PC-3 (cell line): ENCODE measurements at regions not wholly inside any gene's neighbourhood (a gene's known extent, or its start where the extent isn't known, plus 50 kb on each side); places are given as distances from the start of the nearest gene placed in this dataset.
"Not testable (repeated sequence)": the region's sequence is repeated elsewhere in the genome, so short reads cannot be mapped to it uniquely, and the experiment has no call there.

ENCODE experiments used
- ATAC-seq: fragments of 200-7000 bp; cut with Tn5 transposase; 2 replicates; pipeline ENCODE4 v1.9.1; 2020; ENCODE audit warnings: mild to moderate bottlenecking, moderate library complexity
- BruUV-seq: library from RNA; stranded (reverse); fragments of 400-500 nt; replicated peaks from 2 replicates; lab custom pipeline; 2021; lab: Mats Ljungman, UMichigan
- CTCF ChIA-PET: fragments of 300-600 bp; sonication (Branson Sonifier 250); formaldehyde crosslinking; loops from one replicate; lab custom pipeline; 2022; ENCODE audit warnings: antibody characterized with exemption; lab: Charles Lee
- POLR2A ChIA-PET: fragments of 300-600 bp; sonication (Branson Sonifier 250); formaldehyde crosslinking; loops from one replicate; lab custom pipeline; 2022; ENCODE audit warnings: antibody characterized with exemption; ENCODE audit not compliant: unreplicated experiment; lab: Charles Lee
- DNase-seq: peaks from one replicate; pipeline ENCODE4 v3.0.0-alpha.2; 2015
- H2AFZ ChIP-seq: fragments of 300-600 bp; sonication (generic); 2 replicates; pipeline ENCODE4 v1.6.0; 2016; ENCODE audit warnings: antibody characterized with exemption, low read length
- H3F3A ChIP-seq: fragments of 300-600 bp; sonication (generic); one replicate; pipeline ENCODE4 v1.6.0; 2017; ENCODE audit warnings: antibody characterized with exemption, low read length, control low read depth, mild to moderate bottlenecking; ENCODE audit not compliant: unreplicated experiment
- H3K27ac ChIP-seq: fragments of 300-600 bp; sonication (generic); 2 replicates; pipeline ENCODE4 v1.5.1; 2016; ENCODE audit warnings: mild to moderate bottlenecking, low read length
- H3K27me3 ChIP-seq: fragments of 300-600 bp; sonication (generic); 2 replicates; pipeline ENCODE4 v1.6.1; 2016; ENCODE audit warnings: low read length, mixed read lengths
- H3K36me3 ChIP-seq: fragments of 300-600 bp; sonication (generic); 2 replicates; pipeline ENCODE4 v1.6.1; 2016; ENCODE audit warnings: low read depth, mixed run types, low read length, mixed read lengths
- H3K4me1 ChIP-seq: fragments of 300-600 bp; sonication (generic); 2 replicates; pipeline ENCODE4 v1.5.1; 2016; ENCODE audit warnings: low read length; ENCODE audit not compliant: insufficient read depth
- H3K4me2 ChIP-seq: fragments of 300-600 bp; sonication (generic); 2 replicates; pipeline ENCODE4 v1.6.0; 2016; ENCODE audit warnings: low read length
- H3K4me3 ChIP-seq: fragments of 300-600 bp; sonication (generic); 2 replicates; pipeline ENCODE4 v1.5.1; 2016; ENCODE audit warnings: mild to moderate bottlenecking, low read length, mixed read lengths
- H3K79me2 ChIP-seq: fragments of 300-600 bp; sonication (generic); 2 replicates; pipeline ENCODE4 v1.6.1; 2017; ENCODE audit warnings: low read length, mixed read lengths
- H3K9ac ChIP-seq: fragments of 300-600 bp; sonication (generic); 2 replicates; pipeline ENCODE4 v1.6.0; 2016; ENCODE audit warnings: mild to moderate bottlenecking, low read length
- H3K9me2 ChIP-seq: fragments of 300-600 bp; sonication (generic); replicated peaks from 2 replicates; pipeline ENCODE4 v1.6.1; 2016; ENCODE audit warnings: mixed run types, low read length, mixed read lengths
- H3K9me3 ChIP-seq: fragments of 300-600 bp; sonication (generic); 2 replicates; pipeline ENCODE4 v1.6.1; 2016; ENCODE audit warnings: low read length, mixed read lengths
- H4K20me1 ChIP-seq: fragments of 300-600 bp; sonication (generic); 2 replicates; pipeline ENCODE4 v1.6.1; 2016; ENCODE audit warnings: low read length, mixed read lengths
- EZH2 ChIP-seq: fragments of 300-600 bp; sonication (generic); IDR thresholded peaks from one replicate; pipeline ENCODE4 v1.6.1; 2017; ENCODE audit warnings: antibody characterized with exemption, mild to moderate bottlenecking, low read length; ENCODE audit not compliant: unreplicated experiment
- EZH2phosphoT487 ChIP-seq: fragments of 300-600 bp; sonication (generic); IDR thresholded peaks from 2 replicates; pipeline ENCODE4 v1.6.1; 2018; ENCODE audit warnings: mild to moderate bottlenecking, antibody characterized with exemption, low read length, borderline replicate concordance
- intact Hi-C: fragments of 100-400 bp; cut with micrococcal nuclease; formaldehyde crosslinking; loops from 2 replicates; pipeline ENCODE4 v1.9.0; 2023
- TF ChIP-seq, protein P1 (sequence below): fragments of 300-600 bp; sonication (generic); conservative IDR thresholded peaks from 2 replicates; pipeline ENCODE4 v1.5.1; 2017; ENCODE audit warnings: antibody characterized with exemption, low read depth, mild to moderate bottlenecking, low read length

DNA sequence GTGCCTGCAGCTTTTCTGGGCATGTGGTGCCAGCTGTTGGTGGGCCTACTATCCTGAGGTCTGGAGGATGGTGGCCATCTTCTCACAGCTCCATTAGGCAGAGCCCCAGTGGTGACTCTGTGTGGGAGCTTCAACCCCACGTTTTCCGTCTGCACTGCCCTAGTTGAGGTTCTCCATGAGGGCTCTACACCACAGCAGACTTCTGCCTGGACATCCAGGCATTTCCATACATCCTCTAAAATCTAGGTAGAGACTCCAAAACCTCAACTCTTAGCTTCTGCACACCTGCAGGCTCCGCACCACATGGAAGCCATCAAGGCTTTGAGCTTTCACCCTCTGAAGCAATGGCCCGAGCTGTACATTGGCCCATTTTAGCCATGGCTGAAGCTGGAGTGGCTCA is 153.3 kb upstream of the PGRMC2 start:
- intact Hi-C loops, result no loop called here
- Histone ChIP-seq H4K20me1 (no peaks in the 10 kb centered on the region), H3K36me3 (no peaks in the 10 kb centered on the region), H3K4me3 (no peak overlapping the region), H3F3A (no peaks in the 10 kb centered on the region), H2AFZ (no peak overlapping the region), H3K9me2 (no peaks in the 10 kb centered on the region), H3K9me3 (no peaks in the 10 kb centered on the region), H3K4me2 (no peak overlapping the region), H3K27me3 (no peaks in the 10 kb centered on the region), H3K79me2 (no peaks in the 10 kb centered on the region), H3K27ac (no peak overlapping the region), H3K9ac (no peak overlapping the region), H3K4me1 (peaks cover 13% of the 10 kb centered on the region)
- ChIA-PET CTCF (interaction anchor here (0.7 kb wide), 1 partner anchor 216 kb away, joined by 6 read pairs; no protein-coding TSS in a partner anchor), POLR2A (no interaction called here)
- ATAC-seq, result no peak
- TF ChIP-seq EZH2phosphoT487 (no peak), EZH2 (no peak)
- TF ChIP-seq, protein P1, sequence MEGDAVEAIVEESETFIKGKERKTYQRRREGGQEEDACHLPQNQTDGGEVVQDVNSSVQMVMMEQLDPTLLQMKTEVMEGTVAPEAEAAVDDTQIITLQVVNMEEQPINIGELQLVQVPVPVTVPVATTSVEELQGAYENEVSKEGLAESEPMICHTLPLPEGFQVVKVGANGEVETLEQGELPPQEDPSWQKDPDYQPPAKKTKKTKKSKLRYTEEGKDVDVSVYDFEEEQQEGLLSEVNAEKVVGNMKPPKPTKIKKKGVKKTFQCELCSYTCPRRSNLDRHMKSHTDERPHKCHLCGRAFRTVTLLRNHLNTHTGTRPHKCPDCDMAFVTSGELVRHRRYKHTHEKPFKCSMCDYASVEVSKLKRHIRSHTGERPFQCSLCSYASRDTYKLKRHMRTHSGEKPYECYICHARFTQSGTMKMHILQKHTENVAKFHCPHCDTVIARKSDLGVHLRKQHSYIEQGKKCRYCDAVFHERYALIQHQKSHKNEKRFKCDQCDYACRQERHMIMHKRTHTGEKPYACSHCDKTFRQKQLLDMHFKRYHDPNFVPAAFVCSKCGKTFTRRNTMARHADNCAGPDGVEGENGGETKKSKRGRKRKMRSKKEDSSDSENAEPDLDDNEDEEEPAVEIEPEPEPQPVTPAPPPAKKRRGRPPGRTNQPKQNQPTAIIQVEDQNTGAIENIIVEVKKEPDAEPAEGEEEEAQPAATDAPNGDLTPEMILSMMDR, result no peak
- no peak for DNase-seq
- no TSS peak for BruUV-seq

DNA sequence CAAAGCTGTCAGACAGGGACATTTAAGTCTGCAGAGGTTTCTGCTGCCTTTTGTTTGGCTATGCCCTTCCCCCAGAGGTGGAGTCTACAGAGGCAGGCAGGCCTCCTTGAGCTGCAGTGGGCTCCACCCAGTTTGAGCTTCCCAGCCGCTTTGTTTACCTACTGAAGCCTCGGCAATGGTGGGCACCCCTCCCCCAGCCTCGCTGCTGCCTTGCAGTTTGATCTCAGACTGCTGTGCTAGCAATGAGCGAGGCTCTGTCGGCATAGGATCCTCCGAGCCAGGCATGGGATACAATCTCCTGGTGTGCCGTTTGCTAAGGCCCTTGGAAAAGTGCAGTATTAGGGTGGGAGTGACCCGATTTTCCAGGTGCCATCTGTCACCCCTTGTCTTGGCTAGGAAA is 149.4 kb upstream of the PGRMC2 start:
- DNase-seq, H3F3A ChIP-seq, H3K9me3 ChIP-seq, H3K4me2 ChIP-seq, intact Hi-C loops, H3K4me3 ChIP-seq, H3K79me2 ChIP-seq, H3K9ac ChIP-seq, H3K36me3 ChIP-seq, H3K27ac ChIP-seq, POLR2A ChIA-PET, H3K4me1 ChIP-seq, H2AFZ ChIP-seq, H3K9me2 ChIP-seq, BruUV-seq, H3K27me3 ChIP-seq, CTCF ChIA-PET, ATAC-seq, H4K20me1 ChIP-seq: not testable (repeated sequence)

DNA sequence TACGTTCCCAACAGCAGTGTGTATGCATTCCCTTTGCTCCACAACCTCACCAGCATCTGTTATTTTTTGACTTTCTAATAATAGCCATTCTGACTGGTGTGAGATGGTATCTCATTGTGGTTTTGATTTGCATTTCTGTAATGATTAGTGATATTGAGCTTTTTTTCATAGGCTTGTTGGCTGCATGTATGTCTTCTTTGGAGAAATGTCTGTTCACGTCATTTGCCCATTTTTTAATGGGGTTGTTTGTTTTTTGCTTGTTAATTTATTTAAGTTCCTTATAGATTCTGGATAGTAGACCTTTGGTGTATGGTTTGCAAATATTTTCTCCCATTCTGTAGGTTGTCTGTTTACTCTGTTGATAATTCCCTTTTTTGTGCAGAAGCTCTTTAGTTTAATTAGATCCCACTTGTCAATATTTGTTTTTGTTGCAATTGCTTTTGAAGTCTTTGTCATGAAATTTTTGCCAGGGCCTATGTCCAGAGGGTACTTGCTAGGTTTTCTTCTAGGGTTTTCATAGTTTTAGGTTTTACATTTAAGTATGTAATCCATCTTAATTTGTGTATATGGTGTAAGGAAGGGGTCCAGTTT is 141.5 kb upstream of the PGRMC2 start:
- BruUV-seq, H3K79me2 ChIP-seq, CTCF ChIA-PET, H3K9me3 ChIP-seq, H3K4me3 ChIP-seq, H3K27ac ChIP-seq, H3K4me1 ChIP-seq, DNase-seq, H4K20me1 ChIP-seq, POLR2A ChIA-PET, H3F3A ChIP-seq, H3K9ac ChIP-seq, H3K36me3 ChIP-seq, H3K4me2 ChIP-seq, H3K27me3 ChIP-seq, H2AFZ ChIP-seq, ATAC-seq, H3K9me2 ChIP-seq: not testable (repeated sequence)
- intact Hi-C loops, result loop anchor here (5.0 kb wide), 1 partner anchor 42 kb away; no protein-coding TSS in a partner anchor

DNA sequence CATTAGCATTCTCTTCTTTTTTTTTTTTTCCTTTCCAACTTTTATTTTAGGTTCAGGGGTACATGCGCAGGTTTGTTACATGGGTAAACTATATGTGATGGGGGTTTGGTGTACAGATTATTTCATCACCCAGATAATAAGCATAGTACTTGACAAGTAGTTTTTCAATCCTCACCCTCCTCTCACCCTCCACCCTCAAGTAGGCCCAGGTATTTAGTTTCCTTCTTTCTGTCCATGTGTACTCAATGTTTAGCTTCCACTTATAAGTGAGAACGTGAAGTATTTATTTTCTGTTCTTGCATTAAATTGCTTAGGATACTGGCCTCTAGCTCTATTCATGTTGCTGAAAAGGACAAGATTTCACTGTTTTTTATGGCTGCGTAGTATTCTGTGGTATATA is 140.8 kb upstream of the PGRMC2 start:
- Histone ChIP-seq H3K9me3 (no peaks in the 10 kb centered on the region), H2AFZ (peak overlapping the region; percentile 57; the same call in 1 of the 2 replicates), H3K9me2 (no peaks in the 10 kb centered on the region), H3K27me3 (no peaks in the 10 kb centered on the region), H3F3A (no peaks in the 10 kb centered on the region), H3K4me1 (peaks cover 7% of the 10 kb centered on the region), H3K4me2 (peak overlapping the region; percentile 58; the same call in 1 of the 2 replicates), H3K9ac (no peak overlapping the region), H4K20me1 (no peaks in the 10 kb centered on the region), H3K4me3 (no peak overlapping the region), H3K36me3 (no peaks in the 10 kb centered on the region), H3K79me2 (no peaks in the 10 kb centered on the region), H3K27ac (no peak overlapping the region)
- DNase-seq (no peak), ATAC-seq (no peak)
- BruUV-seq, result no TSS peak
- CTCF ChIA-PET, result interaction anchor here (1.0 to 1.5 kb wide), 2 partner anchors 26 to 48 kb away, joined by 4 to 6 read pairs; no protein-coding TSS in a partner anchor
- POLR2A ChIA-PET, result no interaction called here
- intact Hi-C loops, result loop anchor here (5.0 kb wide), 1 partner anchor 41 kb away; no protein-coding TSS in a partner anchor
- TF ChIP-seq EZH2 (no peak), EZH2phosphoT487 (no peak)
- TF ChIP-seq, protein P1, result no peak
